HepG2 (cell line): ENCODE measurements at regions not wholly inside any gene's neighbourhood (a gene's known extent, or its start where the extent isn't known, plus 50 kb on each side); places are given as distances from the start of the nearest gene placed in this dataset.

Source experiments
- CHD4 ChIP-seq: fragments of 200-600 bp; sonication (generic); IDR thresholded peaks from 2 replicates; pipeline ENCODE4 v1.7.0; 2017; ENCODE audit warnings: mild to moderate bottlenecking, low read length, borderline replicate concordance
- EP300 ChIP-seq, 3 experiments: sonication (generic) in 1 of 3; formaldehyde crosslinking in 1 of 3; IDR thresholded peaks; 2 replicates each; pipeline versions ENCODE4 v1.5.1 to v1.6.1; 2011 to 2020; ENCODE audit warnings: low read depth in 2 of 3, low read length in 2 of 3, borderline replicate concordance in 1 of 3, improper control_type of control experiment in 1 of 3, mild to moderate bottlenecking in 1 of 3, missing genetic modification reagents in 1 of 3, moderate library complexity in 1 of 3
- GATA4 ChIP-seq: sonication (generic); IDR thresholded peaks from 2 replicates; pipeline ENCODE4 v1.6.1; 2016; ENCODE audit warnings: antibody characterized with exemption, low read depth, borderline replicate concordance
- GPN1 ChIP-seq: sonication (generic); formaldehyde crosslinking; IDR thresholded peaks from 2 replicates; pipeline ENCODE4 v1.5.1; 2020; ENCODE audit warnings: missing genetic modification reagents, borderline replicate concordance
- NFIC ChIP-seq: IDR thresholded peaks from 2 replicates; pipeline ENCODE4 v1.6.1; 2012; ENCODE audit warnings: mild to moderate bottlenecking, low read length, inconsistent platforms
- STAT6 ChIP-seq: sonication (generic); formaldehyde crosslinking; IDR thresholded peaks from 2 replicates; pipeline ENCODE4 v1.4.0; 2020; ENCODE audit warnings: missing genetic modification reagents, mild to moderate bottlenecking, borderline replicate concordance
- ZSCAN21 ChIP-seq: sonication (generic); formaldehyde crosslinking; IDR thresholded peaks from 2 replicates; pipeline ENCODE4 v1.8.0; 2022; ENCODE audit warnings: mild to moderate bottlenecking, missing genetic modification reagents, moderate library complexity, borderline replicate concordance
- TF ChIP-seq, protein P1 (sequence below): sonication (generic); formaldehyde crosslinking; IDR thresholded peaks from 2 replicates; pipeline ENCODE4 v1.4.0; 2020; ENCODE audit warnings: mild to moderate bottlenecking, low read depth, missing genetic modification reagents
- TF ChIP-seq, protein P2 (sequence below): sonication (generic); formaldehyde crosslinking; IDR thresholded peaks from 2 replicates; pipeline ENCODE4 v1.5.0; 2020; ENCODE audit warnings: mild to moderate bottlenecking, missing genetic modification reagents, moderate library complexity

GRCh38 chr7:118644346-118644745 is 419.8 kb downstream of the ANKRD7 start:
- TF ChIP-seq, protein P1, sequence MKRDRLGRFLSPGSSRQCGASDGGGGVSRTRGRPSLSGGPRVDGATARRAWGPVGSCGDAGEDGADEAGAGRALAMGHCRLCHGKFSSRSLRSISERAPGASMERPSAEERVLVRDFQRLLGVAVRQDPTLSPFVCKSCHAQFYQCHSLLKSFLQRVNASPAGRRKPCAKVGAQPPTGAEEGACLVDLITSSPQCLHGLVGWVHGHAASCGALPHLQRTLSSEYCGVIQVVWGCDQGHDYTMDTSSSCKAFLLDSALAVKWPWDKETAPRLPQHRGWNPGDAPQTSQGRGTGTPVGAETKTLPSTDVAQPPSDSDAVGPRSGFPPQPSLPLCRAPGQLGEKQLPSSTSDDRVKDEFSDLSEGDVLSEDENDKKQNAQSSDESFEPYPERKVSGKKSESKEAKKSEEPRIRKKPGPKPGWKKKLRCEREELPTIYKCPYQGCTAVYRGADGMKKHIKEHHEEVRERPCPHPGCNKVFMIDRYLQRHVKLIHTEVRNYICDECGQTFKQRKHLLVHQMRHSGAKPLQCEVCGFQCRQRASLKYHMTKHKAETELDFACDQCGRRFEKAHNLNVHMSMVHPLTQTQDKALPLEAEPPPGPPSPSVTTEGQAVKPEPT (CRISPR knock-in tag): no peak
- TF ChIP-seq GATA4 (no peak), NFIC (no peak), GPN1 (CRISPR knock-in tag) (no peak), EP300 (IDR thresholded peaks at IDR 0.05; ENCODE audit: low read depth in 2 of 2, low read length in 2 of 2) (no peak), EP300 (CRISPR knock-in tag; IDR thresholded peaks at IDR 0.05; ENCODE audit: borderline replicate concordance) (no peak), ZSCAN21 (no peak), CHD4 (no peak), STAT6 (CRISPR knock-in tag) (no peak)
- TF ChIP-seq, protein P2, sequence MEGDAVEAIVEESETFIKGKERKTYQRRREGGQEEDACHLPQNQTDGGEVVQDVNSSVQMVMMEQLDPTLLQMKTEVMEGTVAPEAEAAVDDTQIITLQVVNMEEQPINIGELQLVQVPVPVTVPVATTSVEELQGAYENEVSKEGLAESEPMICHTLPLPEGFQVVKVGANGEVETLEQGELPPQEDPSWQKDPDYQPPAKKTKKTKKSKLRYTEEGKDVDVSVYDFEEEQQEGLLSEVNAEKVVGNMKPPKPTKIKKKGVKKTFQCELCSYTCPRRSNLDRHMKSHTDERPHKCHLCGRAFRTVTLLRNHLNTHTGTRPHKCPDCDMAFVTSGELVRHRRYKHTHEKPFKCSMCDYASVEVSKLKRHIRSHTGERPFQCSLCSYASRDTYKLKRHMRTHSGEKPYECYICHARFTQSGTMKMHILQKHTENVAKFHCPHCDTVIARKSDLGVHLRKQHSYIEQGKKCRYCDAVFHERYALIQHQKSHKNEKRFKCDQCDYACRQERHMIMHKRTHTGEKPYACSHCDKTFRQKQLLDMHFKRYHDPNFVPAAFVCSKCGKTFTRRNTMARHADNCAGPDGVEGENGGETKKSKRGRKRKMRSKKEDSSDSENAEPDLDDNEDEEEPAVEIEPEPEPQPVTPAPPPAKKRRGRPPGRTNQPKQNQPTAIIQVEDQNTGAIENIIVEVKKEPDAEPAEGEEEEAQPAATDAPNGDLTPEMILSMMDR: no peak
